Medulla oblongata (tissue), 1 donor: ENCODE measurements at regions not wholly inside any gene's neighbourhood (a gene's known extent, or its start where the extent isn't known, plus 50 kb on each side); places are given as distances from the start of the nearest gene placed in this dataset.
"Not testable (repeated sequence)": the region's sequence is repeated elsewhere in the genome, so short reads cannot be mapped to it uniquely, and the experiment has no call there.

Experiments used
- DNase-seq: peaks from one replicate; pipeline ENCODE4 v3.0.0-alpha.2; 2015; ENCODE audit errors: extremely low spot score

GRCh38 chr11:21625982-21626381 is 566.9 kb upstream of the ANO5 start:
- DNase-seq: peak; percentile 74

- no peak for DNase-seq
Observed at GRCh38 chr11:21628641-21629040, 564.2 kb upstream of the ANO5 start.

GRCh38 chr11:21630934-21631478 is 561.9 kb upstream of the ANO5 start:
- DNase-seq: no peak

GRCh38 chr11:21631991-21632390 is 560.9 kb upstream of the ANO5 start:
- no peak for DNase-seq

GRCh38 chr11:21634491-21634890 is 558.4 kb upstream of the ANO5 start:
- no peak for DNase-seq

GRCh38 chr11:21634956-21635355 is 557.9 kb upstream of the ANO5 start:
- DNase-seq: no peak

- no peak for DNase-seq
Observed at GRCh38 chr11:21635394-21636145, 557.3 kb upstream of the ANO5 start.

- no peak for DNase-seq
Observed at GRCh38 chr11:21636561-21636960, 556.3 kb upstream of the ANO5 start.

GRCh38 chr11:21640491-21640890 is 552.4 kb upstream of the ANO5 start:
- no peak for DNase-seq

GRCh38 chr11:21641869-21642268 is 551.0 kb upstream of the ANO5 start:
- DNase-seq: no peak

- DNase-seq: no peak
Observed at GRCh38 chr11:21646351-21646750, 546.5 kb upstream of the ANO5 start.

- DNase-seq: no peak
Observed at GRCh38 chr11:21650961-21651360, 541.9 kb upstream of the ANO5 start.

GRCh38 chr11:21653951-21654421 is 538.9 kb upstream of the ANO5 start:
- DNase-seq: no peak

- DNase-seq: no peak
Observed at GRCh38 chr11:21656065-21656464, 536.8 kb upstream of the ANO5 start.

- DNase-seq: no peak
Observed at GRCh38 chr11:21658654-21659193, 534.2 kb upstream of the ANO5 start.

GRCh38 chr11:21659377-21659776 is 533.5 kb upstream of the ANO5 start:
- DNase-seq: not testable (repeated sequence)

- DNase-seq: no peak
Observed at GRCh38 chr11:21659961-21660360, 532.9 kb upstream of the ANO5 start.

- DNase-seq: no peak
Observed at GRCh38 chr11:21675049-21675616, 517.8 kb upstream of the ANO5 start.

GRCh38 chr11:21687643-21688042 is 505.2 kb upstream of the ANO5 start:
- no peak for DNase-seq

GRCh38 chr11:21704539-21704938 is 488.3 kb upstream of the ANO5 start:
- no peak for DNase-seq

GRCh38 chr11:21707116-21707739 is 485.7 kb upstream of the ANO5 start:
- DNase-seq: no peak

GRCh38 chr11:21710809-21711208 is 482.1 kb upstream of the ANO5 start:
- DNase-seq: no peak
